Caco-2 (cell line): ENCODE measurements at regions not wholly inside any gene's neighbourhood (a gene's known extent, or its start where the extent isn't known, plus 50 kb on each side); places are given as distances from the start of the nearest gene placed in this dataset.

Source experiments
- BruUV-seq: library from RNA; stranded (reverse); fragments of 400-500 nt; replicated peaks from 2 replicates; lab custom pipeline; 2021; lab: Mats Ljungman, UMichigan
- CTCF ChIA-PET: fragments of 300-600 bp; sonication (Branson Sonifier 250); formaldehyde crosslinking; loops from one replicate; lab custom pipeline; 2022; ENCODE audit warnings: antibody characterized with exemption; lab: Charles Lee
- POLR2A ChIA-PET: fragments of 300-600 bp; sonication (Branson Sonifier 250); formaldehyde crosslinking; loops from one replicate; lab custom pipeline; 2022; ENCODE audit warnings: antibody characterized with exemption; lab: Charles Lee
- DNase-seq, 2 experiments: peaks; one replicate each; pipeline versions ENCODE4 v3.0.0 to v3.0.0-alpha.2; 2020 to 2022
- H3K27me3 ChIP-seq: replicated peaks from 2 replicates; pipeline ENCODE4 v1.6.0; 2011; ENCODE audit warnings: low read length; ENCODE audit not compliant: control insufficient read depth, insufficient read depth
- H3K36me3 ChIP-seq: 2 replicates; pipeline ENCODE4 v1.5.1; 2011; ENCODE audit warnings: low read length; ENCODE audit not compliant: control insufficient read depth, insufficient read depth
- H3K4me1 ChIP-seq: fragments of 250-450 bp; sonication (Bioruptor Pico); 2 replicates; pipeline ENCODE4 v1.5.1; 2020; ENCODE audit warnings: mild to moderate bottlenecking
- H3K4me3 ChIP-seq: 2 replicates; pipeline ENCODE4 v1.5.1; 2011; ENCODE audit warnings: low read depth, mild to moderate bottlenecking, control low read depth, low read length
- H3K9me3 ChIP-seq: fragments of 250-450 bp; sonication (Bioruptor Pico); 2 replicates; pipeline ENCODE4 v1.5.1; 2020; ENCODE audit warnings: mild to moderate bottlenecking, moderate library complexity
- H3K27ac Mint-ChIP-seq: one replicate; pipeline ENCODE4 v1.8.0; 2022; ENCODE audit warnings: mixed read lengths; ENCODE audit not compliant: unreplicated experiment
- H3K27me3 Mint-ChIP-seq: one replicate; pipeline ENCODE4 v1.8.0; 2022; ENCODE audit warnings: mixed read lengths; ENCODE audit not compliant: insufficient read depth, unreplicated experiment
- H3K36me3 Mint-ChIP-seq: one replicate; pipeline ENCODE4 v1.8.0; 2022; ENCODE audit warnings: mild to moderate bottlenecking, mixed read lengths; ENCODE audit not compliant: insufficient read depth, unreplicated experiment
- H3K4me1 Mint-ChIP-seq: one replicate; pipeline ENCODE4 v1.8.0; 2022; ENCODE audit warnings: low read depth, mixed read lengths; ENCODE audit not compliant: unreplicated experiment
- H3K4me3 Mint-ChIP-seq: one replicate; pipeline ENCODE4 v1.8.0; 2022; ENCODE audit warnings: mild to moderate bottlenecking, moderate library complexity, mixed read lengths; ENCODE audit not compliant: unreplicated experiment
- H3K9me3 Mint-ChIP-seq: one replicate; pipeline ENCODE4 v1.8.0; 2022; ENCODE audit warnings: mixed read lengths; ENCODE audit not compliant: unreplicated experiment
- CTCF ChIP-seq, 2 experiments: fragments of 200-600 bp in 1 of 2; IDR thresholded peaks; 1 replicate in 1 of 2; 2 replicates in 1 of 2; pipeline versions ENCODE4 v1.5.1 to v1.8.0; 2011 to 2022; ENCODE audit warnings: antibody characterized with exemption in 1 of 2, control low read depth in 1 of 2, inconsistent platforms in 1 of 2, low read depth in 1 of 2, low read length in 1 of 2, mild to moderate bottlenecking in 1 of 2, moderate library complexity in 1 of 2; ENCODE audit not compliant: insufficient read depth in 1 of 2, severe bottlenecking in 1 of 2, unreplicated experiment in 1 of 2
- intact Hi-C: fragments of 100-400 bp; cut with micrococcal nuclease; formaldehyde crosslinking; loops from one replicate; pipeline ENCODE4 v1.10.0; 2022; ENCODE audit not compliant: unreplicated experiment

- Histone ChIP-seq H3K36me3 (no peaks in the 10 kb centered on the region), H3K4me1 (0 out of 2 replicates have a peak, but pooled peaks cover 4% of the 10 kb centered on the region), H3K27me3 (no peaks in the 10 kb centered on the region), H3K9me3 (0 out of 2 replicates have a peak, but pooled peaks cover 4% of the 10 kb centered on the region), H3K4me3 (no peak overlapping the region)
- ChIA-PET POLR2A (no interaction called here), CTCF (no interaction called here)
- Mint-ChIP-seq H3K9me3 (peaks cover 16% of the 10 kb centered on the region), H3K4me1 (peaks cover 12% of the 10 kb centered on the region), H3K27me3 (no peaks in the 10 kb centered on the region), H3K4me3 (no peak overlapping the region), H3K36me3 (no peaks in the 10 kb centered on the region), H3K27ac (no peak overlapping the region)
- no peak for DNase-seq
- no TSS peak for BruUV-seq
- intact Hi-C loops, result no loop called here
- TF ChIP-seq CTCF (IDR thresholded peaks at IDR 0.05; ENCODE audit: insufficient read depth in 1 of 2, low read depth in 1 of 2, low read length in 1 of 2, severe bottlenecking in 1 of 2, unreplicated experiment in 1 of 2), result no peak
These were observed 170.3 kb upstream of the MCTP2 start for GRCh38 chr15:94061041-94061440.

- Mint-ChIP-seq H3K4me1 (peaks cover 13% of the 10 kb centered on the region), H3K36me3 (no peaks in the 10 kb centered on the region), H3K4me3 (no peak overlapping the region), H3K27me3 (no peaks in the 10 kb centered on the region), H3K9me3 (peaks cover 7% of the 10 kb centered on the region), H3K27ac (peak overlapping the region; percentile 33)
- no peak overlapping the region for H3K4me3 ChIP-seq
- ChIA-PET POLR2A (no interaction called here), CTCF (no interaction called here)
- intact Hi-C loops, result no loop called here
- no TSS peak for BruUV-seq
- H3K9me3 ChIP-seq, result 0 out of 2 replicates have a peak, but pooled peaks cover 4% of the 10 kb centered on the region
- no peaks in the 10 kb centered on the region for H3K36me3 ChIP-seq
- 0 out of 2 replicates have a peak, but pooled peaks cover 4% of the 10 kb centered on the region for H3K4me1 ChIP-seq
- no peak for DNase-seq
- TF ChIP-seq CTCF (IDR thresholded peaks at IDR 0.05; ENCODE audit: insufficient read depth in 1 of 2, low read depth in 1 of 2, low read length in 1 of 2, severe bottlenecking in 1 of 2, unreplicated experiment in 1 of 2), result no peak
- H3K27me3 ChIP-seq, result no peaks in the 10 kb centered on the region
These were observed 172.3 kb upstream of the MCTP2 start for GRCh38 chr15:94059013-94059587.

DNA sequence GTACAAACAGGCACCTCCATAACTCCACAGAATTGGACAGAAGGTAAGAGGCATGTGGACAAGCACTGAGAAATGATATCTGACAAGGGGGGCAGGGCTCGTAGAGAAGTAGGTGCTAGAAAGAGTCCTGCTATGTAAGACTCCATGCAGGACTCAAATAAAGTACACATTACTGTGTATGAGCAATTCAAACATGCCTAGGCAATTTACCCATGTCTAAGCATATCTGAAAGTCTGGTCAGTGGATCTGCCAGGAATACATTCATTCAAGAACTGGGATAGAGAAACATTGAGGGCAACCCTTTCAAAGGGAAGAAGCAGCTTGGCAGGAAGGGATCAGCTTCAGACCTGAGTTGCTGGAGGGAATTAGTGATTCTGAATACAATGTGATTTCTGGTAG lies 174.1 kb upstream of the MCTP2 start:
- POLR2A ChIA-PET, result no interaction called here
- Histone ChIP-seq H3K27me3 (no peaks in the 10 kb centered on the region), H3K9me3 (no peaks in the 10 kb centered on the region), H3K4me1 (0 out of 2 replicates have a peak, but pooled peaks cover 4% of the 10 kb centered on the region), H3K4me3 (no peak overlapping the region), H3K36me3 (no peaks in the 10 kb centered on the region)
- intact Hi-C loops, result no loop called here
- H3K27ac Mint-ChIP-seq, result no peak overlapping the region
- H3K27me3 Mint-ChIP-seq, result no peaks in the 10 kb centered on the region
- no peak for DNase-seq
- TF ChIP-seq CTCF (IDR thresholded peaks at IDR 0.05; ENCODE audit: insufficient read depth in 1 of 2, low read depth in 1 of 2, low read length in 1 of 2, severe bottlenecking in 1 of 2, unreplicated experiment in 1 of 2), result no peak
- no peaks in the 10 kb centered on the region for H3K9me3 Mint-ChIP-seq
- no TSS peak for BruUV-seq
- H3K36me3 Mint-ChIP-seq, result no peaks in the 10 kb centered on the region
- H3K4me1 Mint-ChIP-seq, result peaks cover 19% of the 10 kb centered on the region
- CTCF ChIA-PET, result no interaction called here
- H3K4me3 Mint-ChIP-seq, result no peak overlapping the region
